GM12878 (cell line): ENCODE measurements at regions not wholly inside any gene's neighbourhood (a gene's known extent, or its start where the extent isn't known, plus 50 kb on each side); places are given as distances from the start of the nearest gene placed in this dataset.

Experiments
- ATAC-seq: fragments of 200-7000 bp; cut with Tn5 transposase; 3 replicates; pipeline ENCODE4 v1.9.1; 2020; ENCODE audit warnings: mild to moderate bottlenecking, moderate library complexity
- BruUV-seq: library from RNA; stranded (reverse); fragments of 400-500 nt; replicated peaks from 2 replicates; lab custom pipeline; 2021; lab: Mats Ljungman, UMichigan
- CTCF ChIA-PET: fragments of 300-600 bp; sonication (Branson Sonifier 250); formaldehyde crosslinking; extraction: SDS; loops from one replicate; lab custom pipeline; 2021; ENCODE audit warnings: inconsistent platforms; lab: Yijun Ruan, JAX
- POLR2A ChIA-PET: fragments of 350-600 bp; formaldehyde crosslinking; extraction: SDS; loops from one replicate; lab custom pipeline; 2021; ENCODE audit warnings: inconsistent platforms; lab: Charles Lee
- RAD21 ChIA-PET: fragments of 300-600 bp; sonication (Branson Sonifier 250); formaldehyde crosslinking; loops from one replicate; lab custom pipeline; 2023; ENCODE audit warnings: antibody characterized with exemption; ENCODE audit not compliant: unreplicated experiment; lab: Charles Lee
- SMC1A ChIA-PET: fragments of 300-600 bp; sonication (Branson Sonifier 250); formaldehyde crosslinking; loops from one replicate; lab custom pipeline; 2023; ENCODE audit not compliant: unreplicated experiment, uncharacterized antibody; lab: Charles Lee
- DNase-seq: peaks from one replicate; pipeline ENCODE4 v3.0.0-alpha.2; 2011; ENCODE audit warnings: low read depth, low spot score
- FAIRE-seq: peaks from 3 replicates; lab custom pipeline; 2011; peaks lifted over from hg19 to GRCh38; lab: Jason Lieb, UNC
- H2AFZ ChIP-seq: 2 replicates; pipeline ENCODE4 v1.6.0; 2011; ENCODE audit warnings: low read depth, low read length, control low read depth; ENCODE audit not compliant: control insufficient read depth
- H3K27ac ChIP-seq: 2 replicates; pipeline ENCODE4 v1.5.1; 2011; ENCODE audit warnings: control low read depth; ENCODE audit not compliant: control insufficient read depth, insufficient read depth
- H3K27me3 ChIP-seq, 2 experiments: replicated peaks in 1 of 2; 2 replicates each; pipeline versions ENCODE4 v1.6.0 to v1.6.1; 2011; ENCODE audit warnings: low read length in 1 of 2; ENCODE audit not compliant: control insufficient read depth in 2 of 2, insufficient read depth in 2 of 2
- H3K36me3 ChIP-seq, 2 experiments: 2 replicates each; pipeline ENCODE4 v1.5.1; 2011; ENCODE audit warnings: low read length in 1 of 2; ENCODE audit not compliant: control insufficient read depth in 2 of 2, insufficient read depth in 2 of 2
- H3K4me1 ChIP-seq: 2 replicates; pipeline ENCODE4 v1.6.1; 2011; ENCODE audit warnings: mild to moderate bottlenecking, low read length, moderate library complexity, mixed read lengths; ENCODE audit not compliant: control insufficient read depth, insufficient read depth
- H3K4me2 ChIP-seq: 2 replicates; pipeline ENCODE4 v1.6.0; 2011; ENCODE audit warnings: control low read depth; ENCODE audit not compliant: control insufficient read depth, insufficient read depth
- H3K4me3 ChIP-seq: fragments of 200-600 bp; sonication (generic); 2 replicates; pipeline ENCODE4 v1.5.1; 2016
- H3K79me2 ChIP-seq: 2 replicates; pipeline ENCODE4 v1.6.0; 2011; ENCODE audit warnings: low read length; ENCODE audit not compliant: control insufficient read depth, insufficient read depth
- H3K9ac ChIP-seq: 2 replicates; pipeline ENCODE4 v1.8.0; 2011; ENCODE audit warnings: low read length, control low read depth, mixed read lengths; ENCODE audit not compliant: control insufficient read depth, insufficient read depth
- H3K9me3 ChIP-seq: replicated peaks from 3 replicates; pipeline ENCODE4 v1.5.1; 2011; ENCODE audit warnings: mild to moderate bottlenecking, low read length; ENCODE audit not compliant: control insufficient read depth, insufficient read depth
- H4K20me1 ChIP-seq: 2 replicates; pipeline ENCODE4 v1.6.0; 2011; ENCODE audit not compliant: control insufficient read depth, insufficient read depth
- ATF2 ChIP-seq: IDR thresholded peaks from 2 replicates; pipeline ENCODE4 v1.6.1; 2012; ENCODE audit warnings: low read length, inconsistent platforms
- BCL3 ChIP-seq: IDR thresholded peaks from 2 replicates; pipeline ENCODE4 v1.6.1; 2011; ENCODE audit warnings: borderline replicate concordance, low read depth, mild to moderate bottlenecking, moderate library complexity, low read length; ENCODE audit not compliant: insufficient read depth, poor library complexity, severe bottlenecking
- DPF2 ChIP-seq: fragments of 450-650 bp; IDR thresholded peaks from 2 replicates; pipeline ENCODE4 v1.6.1; 2017; ENCODE audit warnings: mild to moderate bottlenecking
- GABPA ChIP-seq: IDR thresholded peaks from 2 replicates; pipeline ENCODE4 v1.6.1; 2014; ENCODE audit warnings: antibody characterized with exemption, low read depth, mild to moderate bottlenecking, inconsistent platforms
- GATAD2B ChIP-seq: fragments of 450-650 bp; conservative IDR thresholded peaks from 2 replicates; pipeline ENCODE4 v1.6.1; 2017; ENCODE audit warnings: low read depth, mild to moderate bottlenecking, moderate library complexity
- KAT2A ChIP-seq: conservative IDR thresholded peaks from 2 replicates; pipeline ENCODE4 v1.6.1; 2011; ENCODE audit warnings: low read depth, low read length; ENCODE audit not compliant: control insufficient read depth
- RBBP5 ChIP-seq: fragments of 200-600 bp; sonication (generic); conservative IDR thresholded peaks from 2 replicates; pipeline ENCODE4 v1.6.1; 2016
- RELA ChIP-seq: fragments of 450-650 bp; IDR thresholded peaks from 2 replicates; pipeline ENCODE4 v1.8.0; 2014; ENCODE audit warnings: borderline replicate concordance; ENCODE audit not compliant: partially characterized antibody
- RELB ChIP-seq: fragments of 450-650 bp; IDR thresholded peaks from 2 replicates; pipeline ENCODE4 v1.6.1; 2017; ENCODE audit warnings: low read depth, mild to moderate bottlenecking, moderate library complexity
- RUNX3 ChIP-seq: IDR thresholded peaks from 2 replicates; pipeline ENCODE4 v1.6.1; 2012; ENCODE audit warnings: low read length, inconsistent platforms
- SMC3 ChIP-seq: IDR thresholded peaks from 2 replicates; pipeline ENCODE4 v1.6.1; 2011; ENCODE audit warnings: low read length, improper control_type of control experiment, borderline replicate concordance
- TCF12 ChIP-seq: IDR thresholded peaks from 2 replicates; pipeline ENCODE4 v1.6.1; 2011; ENCODE audit warnings: low read depth, mild to moderate bottlenecking, low read length
- TCF3 ChIP-seq: IDR thresholded peaks from 2 replicates; pipeline ENCODE4 v1.6.1; 2012; ENCODE audit warnings: low read depth, mild to moderate bottlenecking, low read length, borderline replicate concordance; ENCODE audit not compliant: insufficient read depth
- ZBED1 ChIP-seq: IDR thresholded peaks from 2 replicates; pipeline ENCODE4 v1.6.1; 2016; ENCODE audit warnings: borderline replicate concordance
- ZNF217 ChIP-seq: fragments of 450-650 bp; IDR thresholded peaks from 2 replicates; pipeline ENCODE4 v1.6.1; 2017; ENCODE audit warnings: antibody characterized with exemption, mild to moderate bottlenecking
- ZNF687 ChIP-seq: fragments of 450-650 bp; IDR thresholded peaks from 2 replicates; pipeline ENCODE4 v1.6.1; 2017; ENCODE audit warnings: mild to moderate bottlenecking, moderate library complexity
- WGBS: methylation state at CpG from one replicate; pipeline ENCODE4 v1.1.6; 2016; ENCODE audit warnings: low lambda C conversion rate; ENCODE audit not compliant: insufficient replicate concordance, insufficient coverage; ENCODE audit errors: missing lambda C conversion rate; 5-methylcytosine and 5-hydroxymethylcytosine counted together
- in situ Hi-C: fragments of 300-500 bp; cut with MboI; formaldehyde crosslinking; loops from 9 replicates; pipeline ENCODE4 v1.14.3; 2018; ENCODE audit warnings: mixed read lengths
- intact Hi-C: fragments of 100-400 bp; cut with micrococcal nuclease; formaldehyde crosslinking; loops from one replicate; pipeline ENCODE4 v1.14.2; 2022; ENCODE audit not compliant: unreplicated experiment

- RAD21 ChIA-PET, result no interaction called here
- Histone ChIP-seq H3K4me2 (peak overlapping the region; percentile 30), H3K9me3 (peaks cover 8% of the 10 kb centered on the region), H3K36me3 (no peaks in the 10 kb centered on the region), H3K4me1 (peaks cover 7% of the 10 kb centered on the region; the same call in 1 of the 2 replicates), H3K27ac (no peak overlapping the region), H2AFZ (peak overlapping the region; percentile 50; the same call in 1 of the 2 replicates), H3K79me2 (no peaks in the 10 kb centered on the region), H3K27me3 (no peaks in the 10 kb centered on the region; a peak in 1 of 4 replicates), H3K4me3 (no peak overlapping the region), H3K9ac (no peak overlapping the region), H4K20me1 (no peaks in the 10 kb centered on the region)
- CTCF ChIA-PET, result interaction anchor here (0.6 kb wide), 1 partner anchor 305 kb away, joined by 3 read pairs; no protein-coding TSS in a partner anchor
- intact Hi-C loops, result no loop called here
- 13% methylated on average over 13 of the region's 13 CpGs for WGBS
- SMC1A ChIA-PET, result interaction anchor here (0.7 kb wide), 1 partner anchor 30 kb away, joined by 3 read pairs; no protein-coding TSS in a partner anchor
- POLR2A ChIA-PET, result interaction anchor here (0.6 kb wide), 1 partner anchor 23 kb away, joined by 3 read pairs; no protein-coding TSS in a partner anchor
- DNase-seq (peak; percentile 19), ATAC-seq (no peak), FAIRE-seq (no peak)
- in situ Hi-C loops, result no loop called here
- BruUV-seq, result no TSS peak
- no peak for TF ChIP-seq ZNF687
- TF ChIP-seq ZBED1, result no peak
- no peak for TF ChIP-seq SMC3
- TF ChIP-seq RBBP5, result no peak
- TF ChIP-seq GATAD2B, result no peak
- no peak for TF ChIP-seq TCF12
- TF ChIP-seq DPF2, result no peak
- TF ChIP-seq RELB, result no peak
- TF ChIP-seq KAT2A, result no peak
- no peak for TF ChIP-seq BCL3
- no peak for TF ChIP-seq ZNF217
- TF ChIP-seq GABPA, result no peak
- TF ChIP-seq RUNX3, result peak; percentile 82
- peak; percentile 38; the same call in 1 of the 2 replicates for TF ChIP-seq ATF2
- TF ChIP-seq TCF3, result peak; percentile 41; the same call in 1 of the 2 replicates
- TF ChIP-seq RELA, result no peak
Observed at GRCh38 chr1:11407301-11407994, 71.5 kb upstream of the DISP3 start.
